Spleen (tissue), 11 donors: ENCODE measurements at regions not wholly inside any gene's neighbourhood (a gene's known extent, or its start where the extent isn't known, plus 50 kb on each side); places are given as distances from the start of the nearest gene placed in this dataset.

ENCODE experiments used
- DNase-seq: peaks from one replicate; pipeline ENCODE4 v3.0.0-alpha.2; 2020
- H3K27ac ChIP-seq, 8 donors: fragments of 200-600 bp; sonication (generic) in 7 of 8; 1 replicate in 4 of 8; 2 replicates in 4 of 8; pipeline versions ENCODE4 v1.5.0 to v1.8.0; 2016 to 2021; ENCODE audit warnings: inconsistent platforms in 4 of 8, mild to moderate bottlenecking in 4 of 8, moderate library complexity in 1 of 8
- H3K27me3 ChIP-seq, 7 donors: fragments of 200-600 bp; sonication (generic) in 6 of 7; replicated peaks in 1 of 7; 1 replicate in 4 of 7; 2 replicates in 3 of 7; pipeline versions ENCODE4 v1.5.0 to v1.8.0; 2016 to 2021; ENCODE audit warnings: inconsistent platforms in 3 of 7, mild to moderate bottlenecking in 1 of 7
- H3K36me3 ChIP-seq, 6 donors: fragments of 200-600 bp; sonication (generic) in 5 of 6; 1 replicate in 4 of 6; 2 replicates in 2 of 6; pipeline versions ENCODE4 v1.5.0 to v1.8.0; 2016 to 2021; ENCODE audit warnings: inconsistent platforms in 2 of 6
- H3K4me1 ChIP-seq, 6 donors: fragments of 200-600 bp; sonication (generic) in 5 of 6; 1 replicate in 3 of 6; 2 replicates in 3 of 6; pipeline versions ENCODE4 v1.5.0 to v1.8.0; 2016 to 2021; ENCODE audit warnings: inconsistent platforms in 3 of 6
- H3K4me3 ChIP-seq, 8 donors: fragments of 200-600 bp; sonication (generic) in 7 of 8; 1 replicate in 4 of 8; 2 replicates in 4 of 8; pipeline versions ENCODE4 v1.5.0 to v1.8.0; 2016 to 2021; ENCODE audit warnings: inconsistent platforms in 4 of 8, mild to moderate bottlenecking in 4 of 8, moderate library complexity in 2 of 8
- H3K9me3 ChIP-seq, 8 donors: fragments of 200-600 bp; sonication (generic) in 7 of 8; 1 replicate in 4 of 8; 2 replicates in 4 of 8; pipeline versions ENCODE4 v1.5.0 to v1.8.0; 2016 to 2021; ENCODE audit warnings: inconsistent platforms in 4 of 8
- CTCF ChIP-seq, 11 experiments: fragments of 200-600 bp in 7 of 11; fragments of 450-650 bp in 4 of 11; sonication (generic) in 4 of 11; IDR thresholded peaks in 8 of 11; conservative IDR thresholded peaks in 3 of 11; 1 replicate in 7 of 11; 2 replicates in 4 of 11; pipeline versions ENCODE4 v1.4.0 to v1.8.0; 2016 to 2021; ENCODE audit warnings: antibody characterized with exemption in 11 of 11, inconsistent platforms in 4 of 11, mild to moderate bottlenecking in 1 of 11
- POLR2A ChIP-seq, 3 donors: fragments of 450-650 bp; IDR thresholded peaks; one replicate each; pipeline ENCODE4 v1.5.1; 2017; ENCODE audit warnings: antibody characterized with exemption in 3 of 3, mild to moderate bottlenecking in 1 of 3
- POLR2AphosphoS5 ChIP-seq, 3 donors: sonication (generic); formaldehyde crosslinking; IDR thresholded peaks; one replicate each; pipeline ENCODE4 v1.5.1; 2017; ENCODE audit warnings: antibody characterized with exemption in 3 of 3
- WGBS, 5 donors: extraction: QIAGEN DNeasy Blood & Tissue Kit in 3 of 5; methylation state at CpG; one replicate each; pipeline versions ENCODE4 v1.1.5 to v1.1.7; 2013 to 2018; 5-methylcytosine and 5-hydroxymethylcytosine counted together
- intact Hi-C: fragments of 100-400 bp; cut with DNase I; formaldehyde crosslinking; loops from one replicate; pipeline ENCODE4 v1.15.0; 2023; ENCODE audit warnings: low total_unique reads
- donor health status: healthy with polysubstance abuse.
- donor health status: DM: no; HTN: no; CAD: no; lungs with moderate emphysema.
- donor health status: DM: no; HTN: no; CAD: no.
- donor health status: Bipolar disorder and iron deficiency.
- donor health status: healthy.
- donor health status: DM: no; HTN: no; CAD: no.
- donor health status: DM: yes; HTN: yes; CAD: no.

- intact Hi-C loops = no loop called here
- no peaks in the 10 kb centered on the region for H3K4me1 ChIP-seq
- no peak overlapping the region for H3K27ac ChIP-seq
- 41 to 72% (median 60%) methylated on average over 1 of the region's 1 CpG for WGBS, 5 donors
- no peak for TF ChIP-seq CTCF (IDR thresholded peaks at IDR 0.05 in 8 of 11, conservative IDR thresholded peaks at IDR 0.05 in 3 of 11)
- no peak for TF ChIP-seq POLR2AphosphoS5 (IDR thresholded peaks at IDR 0.05)
- TF ChIP-seq POLR2A (IDR thresholded peaks at IDR 0.05) = no peak
- DNase-seq = no peak
- H3K9me3 ChIP-seq = peaks cover 0 to 8% (median 2%) of the 10 kb centered on the region in 8 donors
- no peak overlapping the region for H3K4me3 ChIP-seq
- no peaks in the 10 kb centered on the region for H3K27me3 ChIP-seq
- H3K36me3 ChIP-seq = no peaks in the 10 kb centered on the region
Observed at GRCh38 chr12:60926256-60926655, 1330.4 kb downstream of the SLC16A7 start.

GRCh38 chr12:60930151-60930550 is 1330.1 kb upstream of the USP15 start:
- TF ChIP-seq POLR2AphosphoS5 (IDR thresholded peaks at IDR 0.05) (no peak), CTCF (IDR thresholded peaks at IDR 0.05 in 8 of 11, conservative IDR thresholded peaks at IDR 0.05 in 3 of 11) (no peak), POLR2A (IDR thresholded peaks at IDR 0.05) (no peak)
- Histone ChIP-seq H3K4me3 (no peak overlapping the region), H3K27ac (no peak overlapping the region), H3K36me3 (no peaks in the 10 kb centered on the region), H3K9me3 (peaks cover 3 to 45% (median 40%) of the 10 kb centered on the region in 8 donors), H3K27me3 (no peaks in the 10 kb centered on the region), H3K4me1 (no peaks in the 10 kb centered on the region)
- intact Hi-C loops = no loop called here
- no peak for DNase-seq

GRCh38 chr12:60935981-60936761 is 1324.0 kb upstream of the USP15 start:
- no peak for TF ChIP-seq POLR2A (IDR thresholded peaks at IDR 0.05)
- TF ChIP-seq POLR2AphosphoS5 (IDR thresholded peaks at IDR 0.05) = no peak
- no peak for TF ChIP-seq CTCF (IDR thresholded peaks at IDR 0.05 in 8 of 11, conservative IDR thresholded peaks at IDR 0.05 in 3 of 11)
- no peak for DNase-seq
- Histone ChIP-seq H3K9me3 (peaks cover 3 to 67% (median 55%) of the 10 kb centered on the region in 8 donors), H3K4me1 (no peaks in the 10 kb centered on the region), H3K4me3 (no peak overlapping the region), H3K27me3 (no peaks in the 10 kb centered on the region), H3K36me3 (no peaks in the 10 kb centered on the region), H3K27ac (no peak overlapping the region)
- intact Hi-C loops = no loop called here
- WGBS, 5 donors = 86 to 91% (median 88%) methylated on average over 8 of the region's 8 CpGs

DNA sequence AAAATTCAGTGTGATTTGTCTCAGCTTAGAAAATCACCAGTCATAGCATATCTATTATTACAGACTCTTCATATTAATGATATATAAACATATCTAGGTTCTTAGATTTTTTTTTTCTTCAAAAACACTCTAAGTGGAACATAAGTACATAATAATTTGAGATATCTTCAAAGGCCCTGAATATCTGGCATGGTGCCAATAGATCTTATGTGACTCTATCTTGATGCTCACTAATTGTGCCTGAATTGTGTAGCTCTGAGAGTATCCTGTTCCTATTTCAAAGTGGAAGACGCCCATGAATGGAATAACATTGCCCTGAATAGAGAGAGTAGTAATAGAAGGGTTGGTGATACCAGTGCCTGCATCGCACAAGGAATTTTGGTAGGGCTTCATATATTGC is 1312.7 kb upstream of the USP15 start:
- H3K4me1 ChIP-seq = no peaks in the 10 kb centered on the region
- no peaks in the 10 kb centered on the region for H3K36me3 ChIP-seq
- H3K4me3 ChIP-seq = no peak overlapping the region
- DNase-seq = no peak
- no peaks in the 10 kb centered on the region for H3K27me3 ChIP-seq
- WGBS, 5 donors = 73 to 88% (median 79%) methylated on average over 2 of the region's 2 CpGs
- TF ChIP-seq CTCF (IDR thresholded peaks at IDR 0.05 in 8 of 11, conservative IDR thresholded peaks at IDR 0.05 in 3 of 11) (no peak), POLR2A (IDR thresholded peaks at IDR 0.05) (no peak), POLR2AphosphoS5 (IDR thresholded peaks at IDR 0.05) (no peak)
- intact Hi-C loops = no loop called here
- H3K27ac ChIP-seq = no peak overlapping the region
- H3K9me3 ChIP-seq = peaks cover 0 to 14% (median 0%) of the 10 kb centered on the region in 8 donors
